IgD-negative memory B cell (primary cell): ENCODE measurements at regions not wholly inside any gene's neighbourhood (a gene's known extent, or its start where the extent isn't known, plus 50 kb on each side); places are given as distances from the start of the nearest gene placed in this dataset.

Experiments used
- H3K27ac Mint-ChIP-seq, 3 donors: one replicate each; pipeline ENCODE4 v1.8.0; 2020 to 2022; ENCODE audit warnings: mild to moderate bottlenecking in 3 of 3, mixed read lengths in 3 of 3, moderate library complexity in 1 of 3
- H3K27me3 Mint-ChIP-seq: one replicate; pipeline ENCODE4 v1.8.0; 2021; ENCODE audit warnings: mixed read lengths
- H3K36me3 Mint-ChIP-seq: one replicate; pipeline ENCODE4 v1.8.0; 2020; ENCODE audit warnings: mild to moderate bottlenecking, mixed read lengths
- H3K4me1 Mint-ChIP-seq, 3 donors: one replicate each; pipeline ENCODE4 v1.8.0; 2020 to 2022; ENCODE audit warnings: mixed read lengths in 3 of 3, mild to moderate bottlenecking in 1 of 3
- H3K4me3 Mint-ChIP-seq, 4 donors: one replicate each; pipeline ENCODE4 v1.8.0; 2020 to 2022; ENCODE audit warnings: mild to moderate bottlenecking in 4 of 4, mixed read lengths in 4 of 4, moderate library complexity in 3 of 4
- H3K9me3 Mint-ChIP-seq, 3 donors: one replicate each; pipeline ENCODE4 v1.8.0; 2020 to 2021; ENCODE audit warnings: mixed read lengths in 3 of 3, mild to moderate bottlenecking in 1 of 3

DNA sequence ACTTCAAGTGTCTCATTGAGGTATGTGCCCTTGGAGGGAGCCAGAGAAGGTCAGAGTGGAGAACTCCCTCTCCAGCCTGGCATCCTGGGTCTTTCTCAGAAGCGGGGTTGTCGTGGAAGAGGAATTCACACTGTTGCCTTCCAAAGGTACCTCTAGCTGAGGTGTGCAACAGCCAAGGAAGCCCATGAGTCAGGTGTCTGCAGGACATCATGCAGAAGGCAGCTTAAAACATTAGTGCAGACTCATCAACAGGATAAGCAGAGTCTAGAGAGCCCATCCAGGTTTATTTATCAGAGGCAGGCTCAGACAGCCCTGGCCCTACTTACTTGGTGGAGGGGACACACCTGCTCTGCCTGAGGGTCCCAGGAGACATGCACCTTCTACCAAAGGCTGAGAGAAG lies 95.6 kb upstream of the TPM1 start:
- H3K27ac Mint-ChIP-seq: no peak overlapping the region
- H3K4me3 Mint-ChIP-seq: no peak overlapping the region
- H3K27me3 Mint-ChIP-seq: peaks cover 30% of the 10 kb centered on the region
- H3K9me3 Mint-ChIP-seq: no peaks in the 10 kb centered on the region
- H3K36me3 Mint-ChIP-seq: no peaks in the 10 kb centered on the region
- no peaks in the 10 kb centered on the region for H3K4me1 Mint-ChIP-seq

DNA sequence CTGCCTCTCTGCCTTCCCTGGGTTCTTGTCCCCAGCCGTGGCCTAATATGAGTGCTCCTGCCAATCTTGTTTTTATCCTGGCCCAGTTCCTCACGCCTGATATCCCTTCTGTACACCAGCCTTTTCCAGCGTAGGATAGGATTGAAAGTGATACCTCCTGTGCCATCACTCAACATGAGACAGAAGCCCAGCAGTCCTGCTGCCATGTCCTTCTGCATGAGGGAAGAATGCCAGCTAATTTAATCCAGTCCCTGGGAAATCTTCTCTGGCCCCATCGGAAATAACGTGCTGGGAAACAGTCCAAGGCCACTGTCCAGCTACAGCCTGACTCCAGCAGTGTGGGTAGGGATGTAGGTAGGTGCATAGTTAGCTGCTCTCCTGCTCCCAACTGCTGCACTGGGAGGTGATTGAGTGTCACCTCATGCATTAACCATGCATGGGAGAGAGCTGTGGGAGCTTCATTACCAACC lies 92.0 kb upstream of the TPM1 start:
- Mint-ChIP-seq H3K4me1 (peaks cover 0 to 2% (median 0%) of the 10 kb centered on the region in 3 donors), H3K36me3 (no peaks in the 10 kb centered on the region), H3K27ac (no peak overlapping the region), H3K9me3 (no peaks in the 10 kb centered on the region), H3K27me3 (peaks cover 31% of the 10 kb centered on the region), H3K4me3 (no peak overlapping the region)

- H3K4me1 Mint-ChIP-seq: peaks cover 0 to 2% (median under 1%) of the 10 kb centered on the region in 3 donors
- H3K9me3 Mint-ChIP-seq: no peaks in the 10 kb centered on the region
- H3K27me3 Mint-ChIP-seq: peaks cover 31% of the 10 kb centered on the region
- H3K27ac Mint-ChIP-seq: no peak overlapping the region
- H3K36me3 Mint-ChIP-seq: no peaks in the 10 kb centered on the region
- no peak overlapping the region for H3K4me3 Mint-ChIP-seq
These were observed 91.1 kb upstream of the TPM1 start for GRCh38 chr15:62951481-62951880.

DNA sequence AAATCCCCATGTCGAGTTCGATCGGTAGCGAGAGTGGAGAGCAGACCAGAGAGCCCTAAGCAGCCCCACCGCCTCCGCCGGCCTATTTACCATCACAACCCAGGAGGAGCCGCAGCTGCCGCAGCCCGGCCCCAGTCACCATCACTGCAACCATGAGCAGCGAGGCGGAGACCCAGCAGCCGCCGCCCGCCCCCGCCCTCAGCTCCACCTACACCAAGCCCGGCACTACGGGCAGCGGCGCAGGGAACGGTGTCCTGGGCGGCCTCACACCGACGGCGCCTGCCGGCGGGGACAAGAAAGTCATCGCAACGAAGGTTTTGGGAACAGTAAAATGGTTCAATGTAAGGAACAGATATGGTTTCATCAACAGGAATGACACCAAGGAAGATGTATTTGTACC lies 89.5 kb upstream of the TPM1 start:
- Mint-ChIP-seq H3K4me3 (no peak overlapping the region), H3K4me1 (peaks cover 0 to 4% (median 3%) of the 10 kb centered on the region in 3 donors), H3K9me3 (no peaks in the 10 kb centered on the region), H3K27ac (peak overlapping the region in 1 of 3 donors; percentile 92), H3K36me3 (no peaks in the 10 kb centered on the region), H3K27me3 (peaks cover 28% of the 10 kb centered on the region)

GRCh38 chr15:62953496-62954045 lies 89.0 kb upstream of the TPM1 start:
- H3K36me3 Mint-ChIP-seq: no peaks in the 10 kb centered on the region
- no peak overlapping the region for H3K4me3 Mint-ChIP-seq
- peaks cover 0 to 4% (median 3%) of the 10 kb centered on the region in 3 donors for H3K4me1 Mint-ChIP-seq
- peak overlapping the region in 1 of 3 donors; percentile 92 for H3K27ac Mint-ChIP-seq
- peaks cover 23% of the 10 kb centered on the region for H3K27me3 Mint-ChIP-seq
- no peaks in the 10 kb centered on the region for H3K9me3 Mint-ChIP-seq

DNA sequence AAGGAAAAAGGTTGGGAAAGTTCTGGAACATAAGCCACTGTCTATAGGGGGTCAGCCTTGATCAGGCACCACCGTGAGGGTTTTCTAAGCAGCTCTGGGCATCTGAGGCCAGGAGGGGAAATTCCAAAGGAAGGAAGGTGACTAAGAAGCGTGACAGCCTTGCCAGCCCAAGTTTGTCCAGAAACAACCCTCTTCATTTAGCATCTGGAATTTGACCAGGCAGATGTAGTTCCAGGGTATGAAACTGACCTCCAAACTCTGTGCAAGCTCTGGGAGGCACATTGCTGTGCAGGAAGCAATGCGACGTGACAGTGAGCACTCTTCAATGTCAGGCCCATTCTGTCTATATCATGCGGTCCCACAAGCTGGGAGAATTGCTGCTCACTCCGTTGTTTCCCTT lies 85.4 kb upstream of the TPM1 start:
- peaks cover 0 to 4% (median 3%) of the 10 kb centered on the region in 3 donors for H3K4me1 Mint-ChIP-seq
- no peak overlapping the region for H3K27ac Mint-ChIP-seq
- no peak overlapping the region for H3K4me3 Mint-ChIP-seq
- no peaks in the 10 kb centered on the region for H3K36me3 Mint-ChIP-seq
- peaks cover 13% of the 10 kb centered on the region for H3K27me3 Mint-ChIP-seq
- no peaks in the 10 kb centered on the region for H3K9me3 Mint-ChIP-seq

DNA sequence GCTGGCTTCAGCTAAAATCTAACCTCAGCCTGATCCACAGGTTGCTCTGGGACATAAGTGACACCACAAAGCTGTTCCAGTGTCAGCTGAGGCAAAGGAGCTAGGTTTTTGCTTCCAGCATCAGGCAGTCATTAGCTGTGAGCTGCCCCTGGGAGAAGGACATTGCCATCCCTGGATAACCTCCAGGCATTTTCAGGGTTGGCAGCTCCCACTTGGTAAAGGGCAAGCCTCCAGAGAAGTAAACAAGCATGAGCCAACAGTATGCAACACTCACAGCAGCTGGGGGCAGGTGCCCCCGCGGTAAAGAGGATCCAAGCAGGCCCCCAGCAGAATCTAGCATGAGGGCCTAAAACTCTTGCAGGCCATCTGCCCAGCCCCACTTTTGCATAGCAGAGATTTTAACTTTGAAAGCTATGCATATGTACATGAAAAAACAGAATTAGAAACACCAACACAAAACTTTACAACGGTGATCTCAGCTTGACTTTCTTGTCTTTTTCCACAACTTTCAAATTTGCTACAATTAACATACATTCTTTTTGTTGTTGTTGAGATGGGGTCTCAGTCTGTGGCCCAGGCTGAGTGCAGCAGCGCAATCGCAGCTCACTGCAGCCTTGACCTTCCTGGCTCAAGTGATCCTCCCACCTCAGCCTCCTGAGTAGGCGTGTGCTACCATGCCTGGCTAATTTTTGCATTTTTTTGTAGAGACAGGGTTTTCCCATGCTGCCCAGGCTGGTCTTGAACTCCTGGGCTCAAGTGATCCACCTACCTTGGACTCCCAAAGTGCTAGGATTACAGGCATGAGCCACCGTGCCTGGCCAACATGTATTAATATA lies 83.8 kb upstream of the TPM1 start:
- no peaks in the 10 kb centered on the region for H3K9me3 Mint-ChIP-seq
- no peak overlapping the region for H3K4me3 Mint-ChIP-seq
- H3K4me1 Mint-ChIP-seq: peaks cover 0 to 4% (median 1%) of the 10 kb centered on the region in 3 donors
- H3K27me3 Mint-ChIP-seq: peaks cover 3% of the 10 kb centered on the region
- no peak overlapping the region for H3K27ac Mint-ChIP-seq
- H3K36me3 Mint-ChIP-seq: no peaks in the 10 kb centered on the region

DNA sequence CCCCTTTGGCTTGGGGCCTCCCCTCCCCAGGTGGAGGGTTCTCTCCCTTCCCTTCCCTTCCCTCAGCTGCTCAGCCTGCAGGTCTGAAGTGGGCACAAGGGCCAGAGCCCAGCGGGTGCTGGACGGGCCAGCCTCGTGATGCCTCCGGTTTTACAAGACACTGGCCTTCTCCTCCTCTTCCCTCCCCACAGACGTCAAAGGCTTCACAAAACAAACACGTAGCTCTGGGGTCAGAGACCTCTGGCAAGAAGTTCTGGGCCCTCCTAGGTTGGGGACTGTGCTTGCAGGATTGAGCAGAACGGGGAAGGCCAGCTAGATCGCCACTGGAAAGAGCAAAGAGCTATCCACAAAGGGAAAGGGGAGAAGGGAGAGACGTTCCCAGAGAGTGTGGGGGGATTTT lies 81.4 kb upstream of the TPM1 start:
- H3K4me3 Mint-ChIP-seq: no peak overlapping the region
- no peak overlapping the region for H3K27ac Mint-ChIP-seq
- H3K9me3 Mint-ChIP-seq: no peaks in the 10 kb centered on the region
- H3K4me1 Mint-ChIP-seq: peaks cover 0 to 4% (median 1%) of the 10 kb centered on the region in 3 donors
- H3K27me3 Mint-ChIP-seq: no peaks in the 10 kb centered on the region
- H3K36me3 Mint-ChIP-seq: no peaks in the 10 kb centered on the region

GRCh38 chr15:62962101-62962995 lies 80.2 kb upstream of the TPM1 start:
- no peak overlapping the region for H3K27ac Mint-ChIP-seq
- H3K4me3 Mint-ChIP-seq: no peak overlapping the region
- no peaks in the 10 kb centered on the region for H3K36me3 Mint-ChIP-seq
- H3K27me3 Mint-ChIP-seq: no peaks in the 10 kb centered on the region
- H3K9me3 Mint-ChIP-seq: no peaks in the 10 kb centered on the region
- H3K4me1 Mint-ChIP-seq: no peaks in the 10 kb centered on the region

DNA sequence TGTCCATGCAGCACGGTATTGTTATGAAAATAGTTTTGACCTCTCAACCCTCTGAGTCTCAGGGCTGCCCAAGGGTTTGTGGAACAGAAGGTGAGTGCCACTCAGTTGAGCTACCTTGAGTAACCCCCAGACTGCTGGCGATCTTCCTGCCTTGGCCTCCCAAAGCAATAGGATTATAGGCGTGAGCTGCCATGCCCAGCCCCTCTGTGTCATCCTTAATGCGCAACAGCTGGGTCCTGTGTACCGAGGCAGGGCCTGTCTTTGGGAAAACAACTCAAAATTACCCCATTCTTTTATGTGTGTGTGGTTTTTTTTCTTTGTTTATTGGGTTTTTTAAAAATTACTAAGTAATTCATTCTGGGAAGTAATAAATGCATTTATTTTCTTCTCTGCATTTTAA lies 78.3 kb upstream of the TPM1 start:
- Mint-ChIP-seq H3K4me3 (no peak overlapping the region), H3K4me1 (no peaks in the 10 kb centered on the region), H3K27me3 (no peaks in the 10 kb centered on the region), H3K27ac (no peak overlapping the region), H3K36me3 (no peaks in the 10 kb centered on the region), H3K9me3 (no peaks in the 10 kb centered on the region)

DNA sequence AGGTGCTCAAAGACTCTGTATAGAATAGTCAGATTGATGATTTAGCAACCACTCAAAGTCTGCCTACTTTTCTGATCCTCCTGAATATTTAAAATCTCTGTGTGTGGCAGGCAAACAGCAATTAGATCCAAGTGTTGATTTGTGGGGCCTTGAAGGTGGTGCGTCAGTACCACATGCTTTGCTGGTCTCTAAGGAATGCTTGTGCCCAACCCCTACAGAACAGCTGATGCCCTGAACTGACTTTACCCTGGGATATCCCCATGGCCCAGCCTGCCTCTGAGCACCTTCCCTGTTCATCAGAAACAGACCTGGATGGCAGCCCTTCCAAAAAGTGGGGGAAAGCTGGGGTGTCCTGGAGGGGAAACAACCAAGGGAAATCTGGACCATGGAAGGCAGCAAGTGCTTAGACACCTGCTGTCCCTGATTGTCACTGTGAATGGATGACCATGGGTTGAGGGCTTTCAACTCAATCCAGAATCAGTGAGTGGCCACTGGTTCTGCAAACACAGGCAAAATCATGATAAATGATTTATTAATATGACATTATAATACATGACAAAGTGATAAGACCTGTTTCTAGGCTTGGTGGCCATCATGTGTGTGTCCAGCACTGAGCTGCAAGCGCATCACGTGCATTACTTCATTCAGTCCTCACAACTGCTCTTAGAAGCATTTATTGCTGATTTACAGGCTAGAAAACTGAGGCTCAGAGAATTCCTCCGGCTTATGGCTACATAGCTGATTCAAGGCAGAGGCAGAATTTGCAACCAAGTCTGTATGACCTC lies 76.1 kb upstream of the TPM1 start:
- Mint-ChIP-seq H3K4me3 (no peak overlapping the region), H3K9me3 (peaks cover 0 to 2% (median 2%) of the 10 kb centered on the region in 3 donors), H3K27ac (peak overlapping the region in 1 of 3 donors; percentile 35), H3K27me3 (no peaks in the 10 kb centered on the region), H3K4me1 (no peaks in the 10 kb centered on the region), H3K36me3 (no peaks in the 10 kb centered on the region)

- Mint-ChIP-seq H3K4me1 (no peaks in the 10 kb centered on the region), H3K27ac (no peak overlapping the region), H3K27me3 (no peaks in the 10 kb centered on the region), H3K9me3 (peaks cover 0 to 2% (median 2%) of the 10 kb centered on the region in 3 donors), H3K4me3 (no peak overlapping the region), H3K36me3 (no peaks in the 10 kb centered on the region)
These were observed 73.8 kb upstream of the TPM1 start for GRCh38 chr15:62968699-62969098.

DNA sequence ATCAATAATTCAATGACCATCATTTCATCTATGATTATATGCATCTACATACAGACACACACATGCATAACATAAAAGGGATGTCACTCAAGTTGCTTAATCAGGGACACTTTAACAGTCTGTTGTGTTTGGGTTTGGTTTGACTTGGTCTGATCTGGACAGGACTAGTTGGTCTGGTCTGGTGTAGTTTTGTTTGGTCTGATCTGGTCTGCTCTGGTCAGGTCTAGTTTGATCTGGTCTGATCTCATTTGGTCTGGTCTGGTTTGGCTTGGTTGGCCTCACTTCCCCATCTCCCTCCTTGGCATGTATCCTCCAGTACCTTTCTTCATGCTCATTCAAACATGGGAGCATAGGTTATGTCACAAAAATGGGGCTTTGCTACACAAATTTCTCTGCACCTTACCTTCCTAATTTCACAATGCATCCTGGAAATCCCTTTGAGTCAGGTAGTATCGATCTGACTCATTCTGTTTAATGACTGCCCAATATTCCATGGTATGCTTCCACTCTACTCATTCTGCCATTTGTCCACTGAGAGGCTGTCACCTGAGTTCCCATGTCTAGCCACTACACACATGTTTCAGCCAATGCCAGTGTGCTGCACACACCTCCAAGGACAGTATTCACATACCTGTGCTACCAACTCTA lies 73.0 kb upstream of the TPM1 start:
- H3K4me3 Mint-ChIP-seq: no peak overlapping the region
- H3K27ac Mint-ChIP-seq: no peak overlapping the region
- no peaks in the 10 kb centered on the region for H3K27me3 Mint-ChIP-seq
- no peaks in the 10 kb centered on the region for H3K36me3 Mint-ChIP-seq
- H3K9me3 Mint-ChIP-seq: peaks cover 0 to 2% (median 2%) of the 10 kb centered on the region in 3 donors
- no peaks in the 10 kb centered on the region for H3K4me1 Mint-ChIP-seq

GRCh38 chr15:62972814-62973213 lies 69.7 kb upstream of the TPM1 start:
- no peaks in the 10 kb centered on the region for H3K4me1 Mint-ChIP-seq
- no peak overlapping the region for H3K4me3 Mint-ChIP-seq
- peaks cover 0 to 2% (median 2%) of the 10 kb centered on the region in 3 donors for H3K9me3 Mint-ChIP-seq
- H3K27me3 Mint-ChIP-seq: peaks cover 3% of the 10 kb centered on the region
- no peaks in the 10 kb centered on the region for H3K36me3 Mint-ChIP-seq
- H3K27ac Mint-ChIP-seq: no peak overlapping the region
